ENCODE measurements at regions not wholly inside any gene's neighbourhood (a gene's known extent, or its start where the extent isn't known, plus 50 kb on each side); places are given as distances from the start of the nearest gene placed in this dataset.

DNA sequence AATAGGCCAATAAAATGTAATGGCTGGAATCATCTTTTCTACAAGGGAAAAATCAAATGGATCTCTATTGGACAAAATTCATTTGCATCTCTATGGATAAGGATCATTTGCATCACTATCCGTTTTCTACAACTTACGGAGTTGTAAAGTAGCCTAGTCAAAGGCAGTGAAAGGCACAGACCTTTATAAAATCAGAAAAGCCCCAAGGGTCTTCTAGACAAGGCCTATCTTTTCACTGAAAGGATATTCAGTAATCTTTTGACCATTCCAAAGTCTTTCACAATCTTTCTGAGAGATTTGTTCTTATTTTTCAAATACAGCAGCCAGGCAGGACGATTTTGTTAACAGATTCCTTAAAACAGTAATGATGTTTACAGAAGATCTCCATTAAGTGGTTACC is 119.5 kb upstream of the JADE1 start:
- TF ChIP-seq GABPB1 (CRISPR knock-in tag; IDR thresholded peaks at IDR 0.05) (no peak), TP53 (CRISPR knock-in tag; IDR thresholded peaks at IDR 0.05) (no peak), ZNF263 (CRISPR knock-in tag; IDR thresholded peaks at IDR 0.05; ENCODE audit: low read depth) (no peak)
- TF ChIP-seq, protein P1, sequence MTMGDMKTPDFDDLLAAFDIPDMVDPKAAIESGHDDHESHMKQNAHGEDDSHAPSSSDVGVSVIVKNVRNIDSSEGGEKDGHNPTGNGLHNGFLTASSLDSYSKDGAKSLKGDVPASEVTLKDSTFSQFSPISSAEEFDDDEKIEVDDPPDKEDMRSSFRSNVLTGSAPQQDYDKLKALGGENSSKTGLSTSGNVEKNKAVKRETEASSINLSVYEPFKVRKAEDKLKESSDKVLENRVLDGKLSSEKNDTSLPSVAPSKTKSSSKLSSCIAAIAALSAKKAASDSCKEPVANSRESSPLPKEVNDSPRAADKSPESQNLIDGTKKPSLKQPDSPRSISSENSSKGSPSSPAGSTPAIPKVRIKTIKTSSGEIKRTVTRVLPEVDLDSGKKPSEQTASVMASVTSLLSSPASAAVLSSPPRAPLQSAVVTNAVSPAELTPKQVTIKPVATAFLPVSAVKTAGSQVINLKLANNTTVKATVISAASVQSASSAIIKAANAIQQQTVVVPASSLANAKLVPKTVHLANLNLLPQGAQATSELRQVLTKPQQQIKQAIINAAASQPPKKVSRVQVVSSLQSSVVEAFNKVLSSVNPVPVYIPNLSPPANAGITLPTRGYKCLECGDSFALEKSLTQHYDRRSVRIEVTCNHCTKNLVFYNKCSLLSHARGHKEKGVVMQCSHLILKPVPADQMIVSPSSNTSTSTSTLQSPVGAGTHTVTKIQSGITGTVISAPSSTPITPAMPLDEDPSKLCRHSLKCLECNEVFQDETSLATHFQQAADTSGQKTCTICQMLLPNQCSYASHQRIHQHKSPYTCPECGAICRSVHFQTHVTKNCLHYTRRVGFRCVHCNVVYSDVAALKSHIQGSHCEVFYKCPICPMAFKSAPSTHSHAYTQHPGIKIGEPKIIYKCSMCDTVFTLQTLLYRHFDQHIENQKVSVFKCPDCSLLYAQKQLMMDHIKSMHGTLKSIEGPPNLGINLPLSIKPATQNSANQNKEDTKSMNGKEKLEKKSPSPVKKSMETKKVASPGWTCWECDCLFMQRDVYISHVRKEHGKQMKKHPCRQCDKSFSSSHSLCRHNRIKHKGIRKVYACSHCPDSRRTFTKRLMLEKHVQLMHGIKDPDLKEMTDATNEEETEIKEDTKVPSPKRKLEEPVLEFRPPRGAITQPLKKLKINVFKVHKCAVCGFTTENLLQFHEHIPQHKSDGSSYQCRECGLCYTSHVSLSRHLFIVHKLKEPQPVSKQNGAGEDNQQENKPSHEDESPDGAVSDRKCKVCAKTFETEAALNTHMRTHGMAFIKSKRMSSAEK (CRISPR knock-in tag; IDR thresholded peaks at IDR 0.05; ENCODE audit: borderline replicate concordance), result no peak
- TF ChIP-seq, protein P2, sequence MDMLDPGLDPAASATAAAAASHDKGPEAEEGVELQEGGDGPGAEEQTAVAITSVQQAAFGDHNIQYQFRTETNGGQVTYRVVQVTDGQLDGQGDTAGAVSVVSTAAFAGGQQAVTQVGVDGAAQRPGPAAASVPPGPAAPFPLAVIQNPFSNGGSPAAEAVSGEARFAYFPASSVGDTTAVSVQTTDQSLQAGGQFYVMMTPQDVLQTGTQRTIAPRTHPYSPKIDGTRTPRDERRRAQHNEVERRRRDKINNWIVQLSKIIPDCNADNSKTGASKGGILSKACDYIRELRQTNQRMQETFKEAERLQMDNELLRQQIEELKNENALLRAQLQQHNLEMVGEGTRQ (CRISPR knock-in tag; IDR thresholded peaks at IDR 0.05), result no peak
- TF ChIP-seq, protein P3, sequence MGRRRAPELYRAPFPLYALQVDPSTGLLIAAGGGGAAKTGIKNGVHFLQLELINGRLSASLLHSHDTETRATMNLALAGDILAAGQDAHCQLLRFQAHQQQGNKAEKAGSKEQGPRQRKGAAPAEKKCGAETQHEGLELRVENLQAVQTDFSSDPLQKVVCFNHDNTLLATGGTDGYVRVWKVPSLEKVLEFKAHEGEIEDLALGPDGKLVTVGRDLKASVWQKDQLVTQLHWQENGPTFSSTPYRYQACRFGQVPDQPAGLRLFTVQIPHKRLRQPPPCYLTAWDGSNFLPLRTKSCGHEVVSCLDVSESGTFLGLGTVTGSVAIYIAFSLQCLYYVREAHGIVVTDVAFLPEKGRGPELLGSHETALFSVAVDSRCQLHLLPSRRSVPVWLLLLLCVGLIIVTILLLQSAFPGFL (CRISPR knock-in tag; IDR thresholded peaks at IDR 0.05; ENCODE audit: borderline replicate concordance), result no peak
- TF ChIP-seq, protein P4, sequence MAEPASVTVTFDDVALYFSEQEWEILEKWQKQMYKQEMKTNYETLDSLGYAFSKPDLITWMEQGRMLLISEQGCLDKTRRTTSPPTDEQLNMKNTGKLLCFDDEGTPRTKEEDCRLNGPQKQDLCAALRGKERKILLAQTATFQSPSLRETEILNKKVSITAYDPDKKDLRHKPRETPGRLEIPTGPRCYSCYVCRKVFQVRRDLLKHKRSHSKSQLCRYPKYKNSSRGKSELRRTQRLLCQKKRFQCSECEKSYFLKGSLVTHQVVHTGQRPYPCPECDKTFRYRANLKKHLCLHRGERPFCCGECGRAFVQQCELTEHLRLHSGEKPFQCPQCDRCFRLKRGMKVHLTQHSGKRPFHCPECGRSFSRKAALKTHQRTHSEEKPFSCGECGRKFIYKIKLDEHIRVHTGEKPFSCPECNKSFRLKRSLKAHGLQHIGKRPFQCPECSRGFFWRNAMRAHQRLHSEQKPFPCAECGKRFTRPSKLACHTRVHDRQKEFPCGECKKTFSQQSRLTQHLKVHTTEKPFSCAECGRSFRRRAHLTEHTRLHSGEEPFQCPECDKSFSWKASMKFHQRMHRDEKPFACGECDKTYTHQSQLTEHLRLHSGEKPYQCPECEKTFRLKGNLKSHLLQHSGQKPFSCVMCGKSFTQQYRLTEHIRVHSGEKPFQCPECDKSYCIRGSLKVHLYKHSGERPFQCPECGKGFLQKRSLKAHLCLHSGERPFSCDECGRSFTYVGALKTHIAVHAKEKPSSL (CRISPR knock-in tag; conservative IDR thresholded peaks at IDR 0.05), result no peak
- POLR2A ChIA-PET, result no interaction called here
- H3K27ac Mint-ChIP-seq, result peak overlapping the region; percentile 89
- DNase-seq (ENCODE audit: low spot score), result no peak
- H3K9me3 Mint-ChIP-seq, result peaks cover 36% of the 10 kb centered on the region
- ATAC-seq, result peak; percentile 45
- no peak overlapping the region; the same call in 1 of the 2 replicates for H3K4me3 Mint-ChIP-seq
- peaks cover 59% of the 10 kb centered on the region for H3K4me1 Mint-ChIP-seq
- peaks cover 27% of the 10 kb centered on the region for H3K36me3 Mint-ChIP-seq
- H3K27me3 Mint-ChIP-seq (ENCODE audit: low read depth), result no peaks in the 10 kb centered on the region; the same call in 1 of the 2 replicates
- CTCF ChIA-PET, result interaction anchor here (1.1 kb wide), 1 partner anchor 115 kb away, joined by 3 read pairs; no protein-coding TSS in a partner anchor

DNA sequence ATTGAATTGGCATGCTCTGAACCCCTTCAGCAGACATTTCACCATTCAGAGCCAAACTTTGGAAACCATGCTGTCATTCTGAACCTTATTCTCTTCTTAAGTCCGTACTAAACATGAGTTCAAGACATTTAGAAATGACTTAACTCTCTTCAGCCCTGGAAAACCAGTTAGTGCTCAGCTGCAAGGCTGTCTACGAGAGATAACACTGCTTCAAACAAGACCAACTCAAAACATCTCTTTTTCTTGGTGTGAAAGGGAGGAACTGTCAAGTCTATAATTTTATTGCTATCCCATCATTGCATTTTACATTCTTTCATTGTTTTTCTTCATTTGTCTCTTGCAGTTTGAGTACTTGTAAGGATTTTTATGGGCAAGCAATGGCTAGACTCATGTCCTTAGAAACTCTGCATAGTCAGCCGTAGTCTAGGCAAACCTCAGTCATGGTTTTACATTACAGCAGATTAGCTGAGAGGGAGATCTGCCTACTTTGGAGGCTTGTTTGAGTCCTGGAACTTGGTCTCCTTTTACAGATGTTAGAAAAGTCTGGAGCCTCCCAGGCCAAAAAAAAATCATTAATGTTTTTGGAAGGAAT is 120.6 kb upstream of the JADE1 start:
- ChIA-PET POLR2A (interaction anchor here (0.7 kb wide), 1 partner anchor 37 kb away, joined by 3 read pairs; no protein-coding TSS in a partner anchor), CTCF (interaction anchor here (0.9 kb wide), 1 partner anchor 235 kb away, joined by 4 read pairs; no protein-coding TSS in a partner anchor)
- no peak for DNase-seq (ENCODE audit: low spot score)
- H3K4me1 Mint-ChIP-seq, result peaks cover 68% of the 10 kb centered on the region
- no peaks in the 10 kb centered on the region; the same call in 1 of the 2 replicates for H3K27me3 Mint-ChIP-seq (ENCODE audit: low read depth)
- H3K9me3 Mint-ChIP-seq, result peaks cover 26% of the 10 kb centered on the region
- ATAC-seq, result peak; percentile 70
- peak overlapping the region; percentile 87 for H3K27ac Mint-ChIP-seq
- TF ChIP-seq, protein P5, sequence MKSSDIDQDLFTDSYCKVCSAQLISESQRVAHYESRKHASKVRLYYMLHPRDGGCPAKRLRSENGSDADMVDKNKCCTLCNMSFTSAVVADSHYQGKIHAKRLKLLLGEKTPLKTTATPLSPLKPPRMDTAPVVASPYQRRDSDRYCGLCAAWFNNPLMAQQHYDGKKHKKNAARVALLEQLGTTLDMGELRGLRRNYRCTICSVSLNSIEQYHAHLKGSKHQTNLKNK (CRISPR knock-in tag; IDR thresholded peaks at IDR 0.05), result no peak
- peaks cover 26% of the 10 kb centered on the region for H3K36me3 Mint-ChIP-seq
- H3K4me3 Mint-ChIP-seq, result no peak overlapping the region

DNA sequence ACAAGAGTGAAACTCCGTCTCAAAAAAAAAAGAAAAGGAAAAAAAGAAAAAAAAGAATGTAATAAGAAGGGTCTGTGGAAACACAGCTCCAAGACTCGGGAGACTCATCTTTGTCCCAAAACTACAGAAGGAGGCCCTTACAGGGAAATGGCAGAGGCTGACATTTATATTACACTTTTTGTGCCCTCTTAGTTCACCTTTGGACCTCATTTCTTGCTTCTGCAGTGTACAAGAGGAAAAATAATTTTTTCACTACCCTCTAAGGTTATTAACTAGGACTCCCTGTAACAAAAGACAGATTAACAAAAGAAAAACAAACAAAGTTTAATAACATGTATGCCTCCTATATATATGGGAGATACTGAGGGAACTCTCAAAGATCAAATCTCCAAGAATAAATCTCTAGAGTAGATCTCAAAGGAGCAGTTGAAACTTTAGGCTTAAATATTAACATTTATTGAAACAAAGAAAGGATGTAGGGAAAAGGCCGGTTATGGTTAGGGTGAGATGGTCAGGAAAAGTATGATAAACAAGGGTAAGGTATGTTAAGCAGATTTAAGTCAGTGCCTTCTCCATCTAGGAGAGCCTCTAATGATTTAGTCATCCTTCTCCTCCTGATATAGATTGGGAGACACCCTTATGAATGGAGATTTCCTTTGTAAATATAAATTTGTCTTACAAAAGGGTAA is 121.3 kb upstream of the JADE1 start:
- CTCF ChIA-PET, result no interaction called here
- Mint-ChIP-seq H3K9me3 (peaks cover 19% of the 10 kb centered on the region), H3K27ac (peak overlapping the region; percentile 22; the same call in 1 of the 2 replicates), H3K36me3 (peaks cover 25% of the 10 kb centered on the region), H3K27me3 (ENCODE audit: low read depth) (no peaks in the 10 kb centered on the region; the same call in 1 of the 2 replicates), H3K4me3 (no peak overlapping the region), H3K4me1 (peaks cover 74% of the 10 kb centered on the region)
- DNase-seq (ENCODE audit: low spot score) (no peak), ATAC-seq (no peak)
- POLR2A ChIA-PET, result interaction anchor here (0.7 kb wide), 1 partner anchor 36 kb away, joined by 3 read pairs; no protein-coding TSS in a partner anchor
- TF ChIP-seq GTF2I (CRISPR knock-in tag; conservative IDR thresholded peaks at IDR 0.05) (no peak), ZNF423 (CRISPR knock-in tag; IDR thresholded peaks at IDR 0.05) (no peak), GRHL2 (CRISPR knock-in tag; IDR thresholded peaks at IDR 0.05; ENCODE audit: insufficient replicate concordance, severe bottlenecking) (no peak), ETV6 (CRISPR knock-in tag; IDR thresholded peaks at IDR 0.05) (no peak), NR2C2 (CRISPR knock-in tag; IDR thresholded peaks at IDR 0.05) (no peak), NFYB (CRISPR knock-in tag; conservative IDR thresholded peaks at IDR 0.05; ENCODE audit: low read depth) (no peak)
- TF ChIP-seq, protein P6, sequence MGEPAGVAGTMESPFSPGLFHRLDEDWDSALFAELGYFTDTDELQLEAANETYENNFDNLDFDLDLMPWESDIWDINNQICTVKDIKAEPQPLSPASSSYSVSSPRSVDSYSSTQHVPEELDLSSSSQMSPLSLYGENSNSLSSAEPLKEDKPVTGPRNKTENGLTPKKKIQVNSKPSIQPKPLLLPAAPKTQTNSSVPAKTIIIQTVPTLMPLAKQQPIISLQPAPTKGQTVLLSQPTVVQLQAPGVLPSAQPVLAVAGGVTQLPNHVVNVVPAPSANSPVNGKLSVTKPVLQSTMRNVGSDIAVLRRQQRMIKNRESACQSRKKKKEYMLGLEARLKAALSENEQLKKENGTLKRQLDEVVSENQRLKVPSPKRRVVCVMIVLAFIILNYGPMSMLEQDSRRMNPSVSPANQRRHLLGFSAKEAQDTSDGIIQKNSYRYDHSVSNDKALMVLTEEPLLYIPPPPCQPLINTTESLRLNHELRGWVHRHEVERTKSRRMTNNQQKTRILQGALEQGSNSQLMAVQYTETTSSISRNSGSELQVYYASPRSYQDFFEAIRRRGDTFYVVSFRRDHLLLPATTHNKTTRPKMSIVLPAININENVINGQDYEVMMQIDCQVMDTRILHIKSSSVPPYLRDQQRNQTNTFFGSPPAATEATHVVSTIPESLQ (CRISPR knock-in tag; IDR thresholded peaks at IDR 0.05), result no peak
- TF ChIP-seq, protein P7, sequence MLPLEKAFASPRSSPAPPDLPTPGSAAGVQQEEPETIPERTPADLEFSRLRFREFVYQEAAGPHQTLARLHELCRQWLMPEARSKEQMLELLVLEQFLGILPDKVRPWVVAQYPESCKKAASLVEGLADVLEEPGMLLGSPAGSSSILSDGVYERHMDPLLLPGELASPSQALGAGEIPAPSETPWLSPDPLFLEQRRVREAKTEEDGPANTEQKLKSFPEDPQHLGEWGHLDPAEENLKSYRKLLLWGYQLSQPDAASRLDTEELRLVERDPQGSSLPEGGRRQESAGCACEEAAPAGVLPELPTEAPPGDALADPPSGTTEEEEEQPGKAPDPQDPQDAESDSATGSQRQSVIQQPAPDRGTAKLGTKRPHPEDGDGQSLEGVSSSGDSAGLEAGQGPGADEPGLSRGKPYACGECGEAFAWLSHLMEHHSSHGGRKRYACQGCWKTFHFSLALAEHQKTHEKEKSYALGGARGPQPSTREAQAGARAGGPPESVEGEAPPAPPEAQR (CRISPR knock-in tag; IDR thresholded peaks at IDR 0.05), result no peak
- TF ChIP-seq, protein P8, sequence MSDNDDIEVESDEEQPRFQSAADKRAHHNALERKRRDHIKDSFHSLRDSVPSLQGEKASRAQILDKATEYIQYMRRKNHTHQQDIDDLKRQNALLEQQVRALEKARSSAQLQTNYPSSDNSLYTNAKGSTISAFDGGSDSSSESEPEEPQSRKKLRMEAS (CRISPR knock-in tag; IDR thresholded peaks at IDR 0.05), result no peak
